ENCODE measurements at regions not wholly inside any gene's neighbourhood (a gene's known extent, or its start where the extent isn't known, plus 50 kb on each side); places are given as distances from the start of the nearest gene placed in this dataset.

- ChIA-PET POLR2A (interaction anchor here (1.5 kb wide), 1 partner anchor 20 kb away, joined by 3 read pairs; no protein-coding TSS in a partner anchor), CTCF (interaction anchor here (0.7 to 1.1 kb wide), 4 partner anchors 8 to 342 kb away, joined by 3 read pairs; no protein-coding TSS in a partner anchor)
- Mint-ChIP-seq H3K4me1 (ENCODE audit: low read depth) (no peaks in the 10 kb centered on the region), H3K4me3 (no peak overlapping the region), H3K36me3 (ENCODE audit: low read depth) (no peaks in the 10 kb centered on the region), H3K27me3 (peaks cover 16% of the 10 kb centered on the region), H3K27ac (no peak overlapping the region), H3K9me3 (no peaks in the 10 kb centered on the region)
- no peak for TF ChIP-seq CTCF (IDR thresholded peaks at IDR 0.05)
- DNase-seq (no peak), ATAC-seq (no peak)
- intact Hi-C loops (cut with micrococcal nuclease), result no loop called here
Measured at GRCh38 chr11:11742486-11742885, 99.3 kb upstream of the USP47 start.

- H3K4me1 Mint-ChIP-seq (ENCODE audit: low read depth), result no peaks in the 10 kb centered on the region
- ChIA-PET POLR2A (no interaction called here), CTCF (no interaction called here)
- H3K36me3 Mint-ChIP-seq (ENCODE audit: low read depth), result no peaks in the 10 kb centered on the region
- peaks cover 17% of the 10 kb centered on the region for H3K27me3 Mint-ChIP-seq
- ATAC-seq, result no peak
- no peak for TF ChIP-seq CTCF (IDR thresholded peaks at IDR 0.05)
- intact Hi-C loops (cut with micrococcal nuclease), result no loop called here
- H3K27ac Mint-ChIP-seq, result no peak overlapping the region
- H3K4me3 Mint-ChIP-seq, result no peak overlapping the region
- no peak for DNase-seq
- no peaks in the 10 kb centered on the region for H3K9me3 Mint-ChIP-seq
Measured at GRCh38 chr11:11740836-11741235, 100.9 kb upstream of the USP47 start.

- ATAC-seq (no peak), DNase-seq (no peak)
- Mint-ChIP-seq H3K36me3 (ENCODE audit: low read depth) (no peaks in the 10 kb centered on the region), H3K4me3 (no peak overlapping the region), H3K9me3 (no peaks in the 10 kb centered on the region), H3K4me1 (ENCODE audit: low read depth) (no peaks in the 10 kb centered on the region), H3K27me3 (peaks cover 18% of the 10 kb centered on the region), H3K27ac (no peak overlapping the region)
- intact Hi-C loops (cut with micrococcal nuclease), result no loop called here
- CTCF ChIA-PET, result no interaction called here
- no peak for TF ChIP-seq CTCF (IDR thresholded peaks at IDR 0.05)
- POLR2A ChIA-PET, result no interaction called here
Measured at GRCh38 chr11:11740073-11740702, 101.6 kb upstream of the USP47 start.

GRCh38 chr11:11738370-11738769 lies 103.4 kb upstream of the USP47 start:
- DNase-seq, result no peak
- H3K27me3 Mint-ChIP-seq, result peaks cover 18% of the 10 kb centered on the region
- no peaks in the 10 kb centered on the region for H3K36me3 Mint-ChIP-seq (ENCODE audit: low read depth)
- no peaks in the 10 kb centered on the region for H3K9me3 Mint-ChIP-seq
- intact Hi-C loops (cut with micrococcal nuclease), result no loop called here
- H3K27ac Mint-ChIP-seq, result no peak overlapping the region
- ATAC-seq, result no peak
- TF ChIP-seq CTCF (IDR thresholded peaks at IDR 0.05), result no peak
- no peaks in the 10 kb centered on the region for H3K4me1 Mint-ChIP-seq (ENCODE audit: low read depth)
- CTCF ChIA-PET, result interaction anchor here (1.4 kb wide), 1 partner anchor 551 kb away, joined by 3 read pairs; no protein-coding TSS in a partner anchor
- H3K4me3 Mint-ChIP-seq, result no peak overlapping the region
- POLR2A ChIA-PET, result no interaction called here

- ATAC-seq (no peak), DNase-seq (no peak)
- Mint-ChIP-seq H3K4me3 (no peak overlapping the region), H3K27ac (no peak overlapping the region), H3K27me3 (peaks cover 15% of the 10 kb centered on the region), H3K36me3 (ENCODE audit: low read depth) (no peaks in the 10 kb centered on the region), H3K4me1 (ENCODE audit: low read depth) (no peaks in the 10 kb centered on the region), H3K9me3 (no peaks in the 10 kb centered on the region)
- CTCF ChIA-PET, result no interaction called here
- POLR2A ChIA-PET, result no interaction called here
- no peak for TF ChIP-seq CTCF (IDR thresholded peaks at IDR 0.05)
- intact Hi-C loops (cut with micrococcal nuclease), result no loop called here
Measured at GRCh38 chr11:11735586-11735985, 106.2 kb upstream of the USP47 start.

Measured in activated CD8-positive, alpha-beta T cell treated with anti-CD3 and anti-CD28 coated beads for 36 hours (primary cell).